Keratinocyte (primary cell): ENCODE measurements at regions not wholly inside any gene's neighbourhood (a gene's known extent, or its start where the extent isn't known, plus 50 kb on each side); places are given as distances from the start of the nearest gene placed in this dataset.

Source experiments
- DNase-seq: peaks from one replicate; pipeline ENCODE4 v3.0.0-alpha.2; 2011; ENCODE audit warnings: low read depth, missing footprints, low spot score
- FAIRE-seq: peaks from 2 replicates; lab custom pipeline; 2011; peaks lifted over from hg19 to GRCh38; lab: Jason Lieb, UNC
- H2AFZ ChIP-seq: 2 replicates; pipeline ENCODE4 v1.6.0; 2012; ENCODE audit warnings: low read length, control low read depth, inconsistent platforms; ENCODE audit not compliant: control insufficient read depth
- H3K27ac ChIP-seq: 2 replicates; pipeline ENCODE4 v1.5.1; 2011; ENCODE audit warnings: low read length; ENCODE audit not compliant: control insufficient read depth, insufficient read depth
- H3K27me3 ChIP-seq: 3 replicates; pipeline ENCODE4 v1.6.0; 2011; ENCODE audit warnings: low read length; ENCODE audit not compliant: control insufficient read depth, insufficient read depth; ENCODE audit errors: extremely low read depth
- H3K36me3 ChIP-seq, 2 experiments: 2 replicates in 1 of 2; 3 replicates in 1 of 2; pipeline ENCODE4 v1.5.1; 2011; ENCODE audit warnings: low read length in 2 of 2, mild to moderate bottlenecking in 1 of 2; ENCODE audit not compliant: control insufficient read depth in 2 of 2, insufficient read depth in 2 of 2; ENCODE audit errors: extremely low read depth in 1 of 2
- H3K4me1 ChIP-seq: 3 replicates; pipeline ENCODE4 v1.5.1; 2011; ENCODE audit warnings: low read length; ENCODE audit not compliant: control insufficient read depth, insufficient read depth; ENCODE audit errors: extremely low read depth
- H3K4me2 ChIP-seq: 3 replicates; pipeline ENCODE4 v1.6.0; 2011; ENCODE audit warnings: low read depth, low read length; ENCODE audit not compliant: control insufficient read depth, insufficient read depth; ENCODE audit errors: extremely low read depth
- H3K4me3 ChIP-seq, 3 experiments: fragments of 200-600 bp in 1 of 3; sonication (generic) in 1 of 3; 2 replicates in 2 of 3; 3 replicates in 1 of 3; pipeline ENCODE4 v1.5.1; 2011 to 2016; ENCODE audit warnings: low read length in 3 of 3, mild to moderate bottlenecking in 3 of 3, control low read depth in 2 of 3, inconsistent platforms in 1 of 3, low read depth in 1 of 3, mixed read lengths in 1 of 3, mixed run types in 1 of 3, moderate library complexity in 1 of 3; ENCODE audit not compliant: control insufficient read depth in 2 of 3, insufficient read depth in 2 of 3; ENCODE audit errors: extremely low read depth in 1 of 3
- H3K79me2 ChIP-seq: 2 replicates; pipeline ENCODE4 v1.6.0; 2012; ENCODE audit warnings: low read length; ENCODE audit not compliant: control insufficient read depth, insufficient read depth
- H3K9ac ChIP-seq: 3 replicates; pipeline ENCODE4 v1.6.0; 2011; ENCODE audit warnings: low read length; ENCODE audit not compliant: control insufficient read depth, insufficient read depth; ENCODE audit errors: extremely low read depth
- H3K9me1 ChIP-seq: 3 replicates; pipeline ENCODE4 v1.6.0; 2011; ENCODE audit warnings: low read length; ENCODE audit not compliant: control insufficient read depth, insufficient read depth; ENCODE audit errors: extremely low read depth
- H3K9me3 ChIP-seq: 2 replicates; pipeline ENCODE4 v1.5.1; 2012; ENCODE audit warnings: low read depth, low read length; ENCODE audit not compliant: control insufficient read depth
- H4K20me1 ChIP-seq: 3 replicates; pipeline ENCODE4 v1.6.0; 2011; ENCODE audit warnings: low read length; ENCODE audit not compliant: control insufficient read depth, insufficient read depth; ENCODE audit errors: extremely low read depth
- CTCF ChIP-seq, 3 experiments: IDR thresholded peaks in 1 of 3; conservative IDR thresholded peaks in 1 of 3; optimal IDR thresholded peaks in 1 of 3; 2 replicates in 2 of 3; 3 replicates in 1 of 3; pipeline versions ENCODE3 to v1.5.1; 2011; ENCODE audit warnings: low read length in 3 of 3, mild to moderate bottlenecking in 3 of 3, moderate library complexity in 2 of 3, control low read depth in 1 of 3, inconsistent platforms in 1 of 3; ENCODE audit not compliant: insufficient read depth in 2 of 3; ENCODE audit errors: extremely low read depth in 1 of 3
- EZH2 ChIP-seq: IDR thresholded peaks from one replicate; pipeline ENCODE4 v1.6.1; 2012; ENCODE audit warnings: inconsistent platforms, mild to moderate bottlenecking, low read length, moderate library complexity
- dilution Hi-C: fragments of 300-500 bp; cut with MboI; formaldehyde crosslinking; loops from one replicate; pipeline ENCODE4 v1.7.0; 2020; ENCODE audit warnings: low sequenced_read_pairs; ENCODE audit not compliant: extremely low pct_ligation_motif_present

- DNase-seq (peak; percentile 4), FAIRE-seq (peak; percentile 63)
- dilution Hi-C loops: no loop called here
- Histone ChIP-seq H4K20me1 (no peaks in the 10 kb centered on the region), H3K27me3 (no peaks in the 10 kb centered on the region), H3K36me3 (no peaks in the 10 kb centered on the region), H3K9ac (no peak overlapping the region), H3K4me2 (no peak overlapping the region), H3K9me1 (no peaks in the 10 kb centered on the region), H3K4me3 (no peak overlapping the region), H3K27ac (no peak overlapping the region), H3K9me3 (no peaks in the 10 kb centered on the region), H2AFZ (no peak overlapping the region), H3K79me2 (no peaks in the 10 kb centered on the region), H3K4me1 (no peaks in the 10 kb centered on the region)
- TF ChIP-seq EZH2: no peak
Measured at GRCh38 chr3:147113293-147114044, 292.9 kb downstream of the ZIC4 start.

GRCh38 chr3:147099076-147099475 lies 307.3 kb downstream of the ZIC4 start:
- FAIRE-seq: no peak
- no peak overlapping the region for H3K4me2 ChIP-seq
- TF ChIP-seq CTCF (optimal IDR thresholded peaks at IDR 0.05 in 1 of 3, IDR thresholded peaks at IDR 0.05 in 1 of 3, conservative IDR thresholded peaks at IDR 0.05 in 1 of 3; ENCODE audit: extremely low read depth in 1 of 3, insufficient read depth in 2 of 3, low read length in 3 of 3): no peak
- no peak for TF ChIP-seq EZH2
- no peak overlapping the region for H2AFZ ChIP-seq
- no peaks in the 10 kb centered on the region for H3K79me2 ChIP-seq
- H3K9me1 ChIP-seq: no peaks in the 10 kb centered on the region
- H3K27ac ChIP-seq: no peak overlapping the region
- H3K9ac ChIP-seq: no peak overlapping the region
- no peaks in the 10 kb centered on the region for H3K9me3 ChIP-seq
- H3K4me3 ChIP-seq: no peak overlapping the region
- H4K20me1 ChIP-seq: no peaks in the 10 kb centered on the region
- H3K27me3 ChIP-seq: no peaks in the 10 kb centered on the region
- no peaks in the 10 kb centered on the region for H3K4me1 ChIP-seq
- dilution Hi-C loops: no loop called here
- DNase-seq: no peak
- no peaks in the 10 kb centered on the region for H3K36me3 ChIP-seq

GRCh38 chr3:147090461-147090860 lies 315.9 kb downstream of the ZIC4 start:
- no peak overlapping the region for H2AFZ ChIP-seq
- no peak overlapping the region for H3K9ac ChIP-seq
- no peaks in the 10 kb centered on the region for H3K27me3 ChIP-seq
- no peaks in the 10 kb centered on the region for H3K9me1 ChIP-seq
- no peak overlapping the region for H3K27ac ChIP-seq
- no peaks in the 10 kb centered on the region for H3K4me1 ChIP-seq
- dilution Hi-C loops: no loop called here
- H3K4me3 ChIP-seq: no peak overlapping the region
- H3K9me3 ChIP-seq: no peaks in the 10 kb centered on the region
- TF ChIP-seq EZH2: no peak
- no peak for TF ChIP-seq CTCF (optimal IDR thresholded peaks at IDR 0.05 in 1 of 3, IDR thresholded peaks at IDR 0.05 in 1 of 3, conservative IDR thresholded peaks at IDR 0.05 in 1 of 3; ENCODE audit: extremely low read depth in 1 of 3, insufficient read depth in 2 of 3, low read length in 3 of 3)
- FAIRE-seq: no peak
- no peaks in the 10 kb centered on the region for H4K20me1 ChIP-seq
- DNase-seq: no peak
- no peak overlapping the region for H3K4me2 ChIP-seq
- no peaks in the 10 kb centered on the region for H3K79me2 ChIP-seq
- no peaks in the 10 kb centered on the region for H3K36me3 ChIP-seq
